MG63 (cell line): ENCODE measurements at regions not wholly inside any gene's neighbourhood (a gene's known extent, or its start where the extent isn't known, plus 50 kb on each side); places are given as distances from the start of the nearest gene placed in this dataset.

Experiments used
- DNase-seq: peaks from one replicate; pipeline ENCODE4 v3.0.0-alpha.2; 2020
- H3K27me3 ChIP-seq: fragments of 250-450 bp; sonication (Bioruptor Pico); 2 replicates; pipeline ENCODE4 v1.5.1; 2020; ENCODE audit warnings: mild to moderate bottlenecking, moderate library complexity
- H3K36me3 ChIP-seq: fragments of 250-450 bp; sonication (Bioruptor Pico); 2 replicates; pipeline ENCODE4 v1.5.1; 2020; ENCODE audit warnings: mild to moderate bottlenecking, moderate library complexity
- H3K4me3 ChIP-seq: fragments of 250-450 bp; sonication (Bioruptor Pico); 2 replicates; pipeline ENCODE4 v1.5.1; 2020; ENCODE audit warnings: mild to moderate bottlenecking, moderate library complexity
- H3K9me3 ChIP-seq: fragments of 250-450 bp; sonication (Bioruptor Pico); 2 replicates; pipeline ENCODE4 v1.5.1; 2020; ENCODE audit warnings: mild to moderate bottlenecking, moderate library complexity

DNA sequence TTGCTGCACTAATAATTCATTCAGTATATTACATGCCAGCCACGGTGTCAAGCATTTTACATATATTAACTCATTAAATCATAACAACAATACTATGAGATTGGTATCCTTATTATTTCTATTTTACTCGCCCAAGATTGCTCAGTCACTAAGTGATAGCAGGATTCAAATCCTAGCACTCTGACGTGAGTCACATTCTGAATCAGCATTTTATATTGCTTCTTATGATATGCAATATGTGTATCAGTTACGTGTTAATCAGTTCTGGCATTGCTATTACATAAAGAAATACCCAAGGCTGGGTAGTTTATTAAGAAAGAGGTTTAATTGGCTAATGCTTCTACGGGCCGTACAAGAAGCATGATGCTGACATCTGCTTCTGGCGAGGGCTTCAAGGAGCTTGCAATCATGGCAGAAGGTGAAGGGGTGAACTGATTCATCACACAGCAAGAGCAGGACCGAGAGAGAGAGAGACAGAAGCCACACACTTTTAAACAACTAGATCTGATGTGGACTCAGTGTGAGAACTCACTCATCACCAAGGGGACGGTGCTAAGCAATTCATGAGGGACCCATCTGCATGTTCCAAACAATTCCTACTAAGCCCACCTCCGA, 166.5 kb upstream of the TMCO5A start:
- no peak overlapping the region for H3K4me3 ChIP-seq
- no peaks in the 10 kb centered on the region for H3K27me3 ChIP-seq
- H3K9me3 ChIP-seq = no peaks in the 10 kb centered on the region
- no peaks in the 10 kb centered on the region for H3K36me3 ChIP-seq
- DNase-seq = no peak

- no peaks in the 10 kb centered on the region for H3K27me3 ChIP-seq
- no peaks in the 10 kb centered on the region for H3K36me3 ChIP-seq
- no peak overlapping the region for H3K4me3 ChIP-seq
- no peak for DNase-seq
- no peaks in the 10 kb centered on the region for H3K9me3 ChIP-seq
Measured at GRCh38 chr15:37771465-37771864, 163.0 kb upstream of the TMCO5A start.

DNA sequence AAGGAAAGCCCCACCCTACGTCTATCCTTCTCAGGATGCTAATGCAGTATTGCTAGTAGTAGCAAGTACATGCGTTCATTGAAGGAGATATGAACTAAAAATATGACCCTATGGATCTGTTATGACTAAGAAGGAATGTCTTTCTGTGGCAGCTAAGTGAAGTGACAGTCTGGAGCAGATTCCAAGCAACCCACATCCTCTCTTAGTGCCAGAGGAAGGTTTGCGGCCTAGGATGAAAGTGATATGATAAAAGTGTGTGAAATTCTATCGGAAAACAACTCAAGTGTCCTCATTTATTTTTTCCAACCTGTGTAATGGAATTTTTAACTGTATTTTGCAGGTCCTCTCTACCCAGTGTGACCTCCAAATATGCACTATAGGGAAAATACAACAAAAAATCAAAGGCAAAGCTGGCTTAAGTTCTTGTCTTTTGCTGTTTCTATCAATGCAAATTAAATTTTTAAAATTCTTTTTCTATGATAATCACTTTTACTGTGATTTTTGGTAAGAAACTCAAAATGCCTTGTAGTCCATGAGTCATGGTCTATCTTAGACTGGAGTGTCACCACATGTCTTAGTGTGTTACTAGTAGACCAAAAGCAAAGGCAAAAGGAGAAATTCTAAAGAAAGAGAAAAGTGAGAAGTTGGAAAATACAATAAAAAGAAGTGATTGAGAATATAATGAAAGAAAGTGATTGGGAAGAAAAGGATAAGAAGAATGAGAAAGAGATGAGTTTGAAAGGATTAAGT, 161.2 kb upstream of the TMCO5A start:
- DNase-seq = no peak
- Histone ChIP-seq H3K27me3 (no peaks in the 10 kb centered on the region), H3K9me3 (no peaks in the 10 kb centered on the region), H3K4me3 (no peak overlapping the region), H3K36me3 (no peaks in the 10 kb centered on the region)

GRCh38 chr15:37774961-37775360, 159.5 kb upstream of the TMCO5A start:
- no peaks in the 10 kb centered on the region for H3K36me3 ChIP-seq
- no peak for DNase-seq
- no peaks in the 10 kb centered on the region for H3K27me3 ChIP-seq
- no peak overlapping the region for H3K4me3 ChIP-seq
- H3K9me3 ChIP-seq = no peaks in the 10 kb centered on the region

DNA sequence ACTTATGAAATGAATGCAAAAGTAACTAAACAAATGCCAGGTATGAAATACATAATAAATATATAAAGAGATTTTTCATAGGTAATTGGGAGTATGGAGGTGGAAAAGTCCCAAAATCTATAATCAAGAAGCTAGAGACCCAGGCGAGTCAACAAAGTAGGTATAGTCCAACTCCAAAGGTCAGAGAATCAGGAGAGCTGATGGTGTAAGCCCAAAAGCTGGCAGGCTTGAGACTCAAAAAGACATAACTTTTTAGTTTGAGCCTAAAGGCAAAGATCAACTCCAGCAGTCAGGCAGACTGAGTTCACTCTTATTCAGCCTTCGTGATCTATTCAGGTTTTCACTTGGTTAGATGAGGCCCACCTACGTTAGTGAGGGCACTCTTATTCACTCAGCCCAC, 157.4 kb upstream of the TMCO5A start:
- Histone ChIP-seq H3K4me3 (no peak overlapping the region), H3K27me3 (no peaks in the 10 kb centered on the region), H3K9me3 (no peaks in the 10 kb centered on the region), H3K36me3 (no peaks in the 10 kb centered on the region)
- DNase-seq = no peak

DNA sequence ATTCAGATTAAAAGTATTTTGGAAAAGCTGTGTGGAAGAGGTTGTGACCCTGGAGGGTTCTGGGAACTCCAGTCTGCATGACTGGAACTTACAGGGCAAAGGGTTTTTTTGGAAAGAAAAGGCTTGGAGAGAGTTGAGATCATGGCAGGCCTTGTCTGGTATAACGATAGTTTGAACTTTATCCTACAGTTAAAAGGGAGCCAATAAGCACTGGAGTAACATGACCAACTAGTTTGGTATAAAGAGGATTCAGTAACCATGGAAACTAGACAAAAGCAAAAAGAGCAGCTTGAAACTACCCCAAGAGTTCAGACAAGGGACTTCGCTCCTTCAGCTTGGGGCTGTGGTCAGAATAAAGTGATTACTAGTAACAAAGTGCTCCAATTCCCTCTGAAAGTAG, 151.2 kb upstream of the TMCO5A start:
- Histone ChIP-seq H3K4me3 (no peak overlapping the region), H3K27me3 (no peaks in the 10 kb centered on the region), H3K9me3 (no peaks in the 10 kb centered on the region), H3K36me3 (no peaks in the 10 kb centered on the region)
- no peak for DNase-seq

- no peaks in the 10 kb centered on the region for H3K27me3 ChIP-seq
Measured at GRCh38 chr15:37788330-37788729, 146.1 kb upstream of the TMCO5A start.

GRCh38 chr15:37788767-37789396, 145.6 kb upstream of the TMCO5A start:
- no peak for DNase-seq
- no peaks in the 10 kb centered on the region for H3K27me3 ChIP-seq
- no peaks in the 10 kb centered on the region for H3K36me3 ChIP-seq
- H3K9me3 ChIP-seq = no peaks in the 10 kb centered on the region
- no peak overlapping the region for H3K4me3 ChIP-seq

More at GRCh38 chr15:37788330-37788729, 146.1 kb upstream of the TMCO5A start:
- no peak for DNase-seq
- no peaks in the 10 kb centered on the region for H3K9me3 ChIP-seq
- no peaks in the 10 kb centered on the region for H3K36me3 ChIP-seq
- H3K4me3 ChIP-seq = no peak overlapping the region

- H3K27me3 ChIP-seq = no peaks in the 10 kb centered on the region
- no peak for DNase-seq
- H3K36me3 ChIP-seq = no peaks in the 10 kb centered on the region
- H3K4me3 ChIP-seq = no peak overlapping the region
- no peaks in the 10 kb centered on the region for H3K9me3 ChIP-seq
Measured at GRCh38 chr15:37789397-37789786, 145.0 kb upstream of the TMCO5A start.

DNA sequence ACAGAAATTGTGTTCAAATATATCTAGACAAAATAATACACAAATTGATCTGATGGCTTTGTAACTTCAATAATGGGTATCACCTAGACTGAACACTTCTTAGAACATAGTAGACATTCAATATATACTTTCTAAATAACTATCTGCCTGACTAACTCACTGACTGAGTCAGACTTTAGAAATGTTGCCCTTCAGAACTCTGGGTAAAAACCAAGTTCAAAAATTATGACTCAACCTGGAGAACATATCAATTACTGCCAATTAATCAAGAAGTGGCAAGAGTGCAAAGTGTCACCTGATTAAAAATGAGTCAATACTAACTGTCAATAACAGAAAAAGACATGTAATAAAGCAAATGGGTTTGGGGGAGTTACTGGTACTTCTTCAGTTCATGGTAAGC, 144.6 kb upstream of the TMCO5A start:
- H3K9me3 ChIP-seq = no peaks in the 10 kb centered on the region
- no peaks in the 10 kb centered on the region for H3K36me3 ChIP-seq
- no peak overlapping the region for H3K4me3 ChIP-seq
- DNase-seq = no peak
- no peaks in the 10 kb centered on the region for H3K27me3 ChIP-seq

- Histone ChIP-seq H3K9me3 (no peaks in the 10 kb centered on the region), H3K36me3 (no peaks in the 10 kb centered on the region), H3K4me3 (no peak overlapping the region), H3K27me3 (no peaks in the 10 kb centered on the region)
- DNase-seq = no peak
Measured at GRCh38 chr15:37791693-37792092, 142.7 kb upstream of the TMCO5A start.

- no peaks in the 10 kb centered on the region for H3K9me3 ChIP-seq
- H3K27me3 ChIP-seq = no peaks in the 10 kb centered on the region
- no peaks in the 10 kb centered on the region for H3K36me3 ChIP-seq
- H3K4me3 ChIP-seq = no peak overlapping the region
- DNase-seq = no peak
Measured at GRCh38 chr15:37792351-37792750, 142.1 kb upstream of the TMCO5A start.

DNA sequence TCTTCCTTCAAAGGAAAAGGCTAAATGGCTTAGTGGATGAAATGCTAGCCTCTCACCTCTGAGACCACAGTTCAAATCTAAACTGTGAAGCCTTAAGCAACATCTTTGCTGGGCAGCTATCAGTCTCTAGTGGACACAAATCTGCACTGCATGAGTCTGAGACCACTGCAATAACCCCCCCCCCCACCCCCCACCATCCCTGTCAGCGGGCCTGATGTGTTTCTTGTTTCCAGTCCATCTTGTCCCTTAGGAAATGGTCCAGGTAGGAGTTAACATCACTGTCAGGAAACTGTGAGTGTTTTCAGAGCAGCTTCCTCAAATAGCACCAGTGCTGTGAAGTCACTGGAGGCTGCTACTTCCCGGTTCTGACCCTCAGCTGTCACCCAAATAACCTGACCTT, 140.6 kb upstream of the TMCO5A start:
- no peak for DNase-seq
- Histone ChIP-seq H3K27me3 (no peaks in the 10 kb centered on the region), H3K9me3 (no peaks in the 10 kb centered on the region), H3K36me3 (no peaks in the 10 kb centered on the region), H3K4me3 (no peak overlapping the region)

DNA sequence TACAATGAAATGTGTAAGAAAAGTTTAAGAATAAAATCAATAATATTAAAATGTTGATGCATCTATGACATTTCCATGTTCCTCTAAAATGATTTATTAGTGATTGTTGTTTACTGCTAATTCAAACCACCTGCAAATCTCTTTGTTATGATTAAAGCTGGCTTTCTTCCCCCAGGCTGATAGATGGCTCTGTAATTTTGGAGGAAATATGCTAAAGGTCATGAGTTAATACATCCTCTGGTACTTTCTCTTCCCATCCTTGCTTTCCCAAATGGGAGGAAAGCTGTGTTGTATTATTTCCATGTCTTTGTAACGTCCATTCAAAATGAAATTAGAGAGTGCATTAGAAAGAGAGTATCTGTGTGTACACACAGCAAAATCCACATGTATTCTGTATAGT, 139.5 kb upstream of the TMCO5A start:
- H3K4me3 ChIP-seq = no peak overlapping the region
- DNase-seq = no peak
- H3K9me3 ChIP-seq = no peaks in the 10 kb centered on the region
- H3K27me3 ChIP-seq = no peaks in the 10 kb centered on the region
- no peaks in the 10 kb centered on the region for H3K36me3 ChIP-seq

DNA sequence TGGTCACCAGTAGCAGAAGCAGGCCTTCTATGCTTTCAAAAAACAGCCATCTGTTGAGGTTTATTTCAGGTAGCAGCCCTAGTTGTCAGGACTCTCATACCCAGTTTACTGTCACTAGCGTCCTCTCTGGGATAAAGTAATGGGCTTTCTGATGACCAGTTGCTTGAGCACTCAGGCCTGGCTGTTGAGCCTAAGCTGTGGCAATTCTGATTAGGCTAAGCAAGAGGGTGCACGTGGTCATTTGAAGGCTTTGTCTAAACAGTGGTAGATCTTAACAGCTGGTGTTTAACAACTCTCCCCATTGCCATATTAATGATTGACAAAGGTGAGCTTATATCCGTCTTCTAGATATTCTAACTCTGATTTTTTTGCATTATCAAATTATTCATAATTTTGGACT, 132.9 kb upstream of the TMCO5A start:
- H3K36me3 ChIP-seq = no peaks in the 10 kb centered on the region
- peaks cover 3% of the 10 kb centered on the region; the same call in 1 of the 2 replicates for H3K27me3 ChIP-seq
- no peaks in the 10 kb centered on the region for H3K9me3 ChIP-seq
- DNase-seq = no peak
- H3K4me3 ChIP-seq = no peak overlapping the region

GRCh38 chr15:37806808-37807207, 127.6 kb upstream of the TMCO5A start:
- no peaks in the 10 kb centered on the region for H3K9me3 ChIP-seq
- H3K4me3 ChIP-seq = no peak overlapping the region
- H3K36me3 ChIP-seq = no peaks in the 10 kb centered on the region
- peaks cover 3% of the 10 kb centered on the region; the same call in 1 of the 2 replicates for H3K27me3 ChIP-seq
- DNase-seq = no peak

DNA sequence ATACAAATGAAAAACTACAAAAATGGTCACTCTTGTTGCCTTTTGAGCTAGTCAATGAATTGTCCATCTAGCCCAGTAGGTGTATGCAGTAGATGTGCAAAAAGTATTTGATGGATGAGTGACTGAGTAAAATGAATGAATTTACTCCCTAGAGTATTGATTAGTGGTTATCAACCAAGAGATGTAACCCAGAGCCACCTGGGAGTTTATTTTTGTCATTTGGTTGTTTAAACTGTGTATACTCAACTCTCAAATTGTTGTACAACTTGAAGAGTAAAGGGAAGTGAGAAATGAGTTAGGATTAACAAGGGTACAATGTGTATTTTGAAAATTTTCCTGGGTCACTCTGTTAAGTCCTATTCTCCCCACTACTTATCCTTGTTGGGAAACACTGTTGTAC, 124.1 kb upstream of the TMCO5A start:
- Histone ChIP-seq H3K27me3 (no peaks in the 10 kb centered on the region), H3K36me3 (no peaks in the 10 kb centered on the region), H3K4me3 (no peak overlapping the region), H3K9me3 (no peaks in the 10 kb centered on the region)
- DNase-seq = no peak

DNA sequence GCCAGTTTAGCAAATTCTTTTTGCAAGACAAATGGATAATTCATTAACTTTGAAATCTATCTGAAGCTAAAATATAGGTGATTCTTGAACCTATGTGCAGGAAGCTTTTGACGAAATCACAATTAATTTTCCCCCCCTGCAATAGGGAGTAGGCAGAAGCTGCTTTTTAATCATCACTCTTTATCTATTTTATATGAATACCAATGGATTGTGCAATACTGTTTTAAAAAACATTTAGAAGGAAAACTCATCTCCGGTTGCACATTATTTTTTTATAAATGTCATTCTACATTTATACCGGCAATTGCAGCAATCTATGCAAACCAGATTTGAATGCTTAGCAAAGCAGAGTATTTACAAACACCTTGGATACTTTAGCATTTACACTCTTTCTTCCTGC, 121.1 kb upstream of the TMCO5A start:
- H3K9me3 ChIP-seq = no peaks in the 10 kb centered on the region
- no peaks in the 10 kb centered on the region for H3K36me3 ChIP-seq
- no peaks in the 10 kb centered on the region; the same call in 1 of the 2 replicates for H3K27me3 ChIP-seq
- H3K4me3 ChIP-seq = no peak overlapping the region
- DNase-seq = no peak
